ENCODE measurements at regions not wholly inside any gene's neighbourhood (a gene's known extent, or its start where the extent isn't known, plus 50 kb on each side); places are given as distances from the start of the nearest gene placed in this dataset.

DNA sequence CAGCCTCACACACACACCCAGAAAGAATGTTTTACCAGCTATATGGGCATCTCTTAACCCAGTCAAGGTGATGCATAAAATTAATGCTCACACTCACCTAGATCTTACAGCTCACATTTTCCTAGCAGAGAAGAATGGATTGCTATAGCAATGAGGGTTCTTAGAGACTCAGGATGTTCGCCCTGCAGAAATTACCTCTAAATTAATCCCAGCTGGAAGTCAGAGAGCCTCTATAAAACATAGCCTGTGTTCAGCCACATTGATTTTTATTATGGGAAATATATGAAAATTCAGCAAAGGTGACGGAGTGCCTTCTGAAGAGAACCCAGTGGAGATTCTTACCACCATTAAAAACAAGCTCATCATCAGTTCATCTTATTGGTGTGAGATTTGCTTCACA lies 528.3 kb upstream of the ZFP42 start:
- TF ChIP-seq, protein P1, sequence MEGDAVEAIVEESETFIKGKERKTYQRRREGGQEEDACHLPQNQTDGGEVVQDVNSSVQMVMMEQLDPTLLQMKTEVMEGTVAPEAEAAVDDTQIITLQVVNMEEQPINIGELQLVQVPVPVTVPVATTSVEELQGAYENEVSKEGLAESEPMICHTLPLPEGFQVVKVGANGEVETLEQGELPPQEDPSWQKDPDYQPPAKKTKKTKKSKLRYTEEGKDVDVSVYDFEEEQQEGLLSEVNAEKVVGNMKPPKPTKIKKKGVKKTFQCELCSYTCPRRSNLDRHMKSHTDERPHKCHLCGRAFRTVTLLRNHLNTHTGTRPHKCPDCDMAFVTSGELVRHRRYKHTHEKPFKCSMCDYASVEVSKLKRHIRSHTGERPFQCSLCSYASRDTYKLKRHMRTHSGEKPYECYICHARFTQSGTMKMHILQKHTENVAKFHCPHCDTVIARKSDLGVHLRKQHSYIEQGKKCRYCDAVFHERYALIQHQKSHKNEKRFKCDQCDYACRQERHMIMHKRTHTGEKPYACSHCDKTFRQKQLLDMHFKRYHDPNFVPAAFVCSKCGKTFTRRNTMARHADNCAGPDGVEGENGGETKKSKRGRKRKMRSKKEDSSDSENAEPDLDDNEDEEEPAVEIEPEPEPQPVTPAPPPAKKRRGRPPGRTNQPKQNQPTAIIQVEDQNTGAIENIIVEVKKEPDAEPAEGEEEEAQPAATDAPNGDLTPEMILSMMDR (IDR thresholded peaks at IDR 0.05), result no peak
- no peak for TF ChIP-seq POLR2A (IDR thresholded peaks at IDR 0.05)

Measured in body of pancreas (tissue), 4 donors.